HG02885 (cell line): ENCODE measurements at regions not wholly inside any gene's neighbourhood (a gene's known extent, or its start where the extent isn't known, plus 50 kb on each side); places are given as distances from the start of the nearest gene placed in this dataset.

Source experiments
- ATAC-seq: cut with Tn5 transposase; IDR thresholded peaks from one replicate; pipeline ENCODE4 v1.9.1; 2021; ENCODE audit warnings: mild to moderate bottlenecking; ENCODE audit not compliant: unreplicated experiment, poor library complexity

- ATAC-seq = no peak
Measured at GRCh38 chr10:124232686-124233545, 139.5 kb upstream of the CHST15 start.

GRCh38 chr10:124231168-124232155 lies 138.1 kb upstream of the CHST15 start:
- no peak for ATAC-seq

GRCh38 chr10:124230635-124231167 lies 137.3 kb upstream of the CHST15 start:
- ATAC-seq = no peak

GRCh38 chr10:124229989-124230634 lies 136.7 kb upstream of the CHST15 start:
- no peak for ATAC-seq

- no peak for ATAC-seq
Measured at GRCh38 chr10:124229201-124229988, 136.0 kb upstream of the CHST15 start.

- ATAC-seq = no peak
Measured at GRCh38 chr10:124228471-124228870, 135.1 kb upstream of the CHST15 start.

- ATAC-seq = no peak
Measured at GRCh38 chr10:124227988-124228387, 134.6 kb upstream of the CHST15 start.

- ATAC-seq = no peak
Measured at GRCh38 chr10:124227055-124227975, 133.9 kb upstream of the CHST15 start.

- ATAC-seq = no peak
Measured at GRCh38 chr10:124226271-124227054, 133.1 kb upstream of the CHST15 start.

- no peak for ATAC-seq
Measured at GRCh38 chr10:124225467-124226270, 132.3 kb upstream of the CHST15 start.

GRCh38 chr10:124225029-124225466 lies 131.7 kb upstream of the CHST15 start:
- ATAC-seq = no peak

- no peak for ATAC-seq
Measured at GRCh38 chr10:124224331-124225028, 131.1 kb upstream of the CHST15 start.

- ATAC-seq = no peak
Measured at GRCh38 chr10:124223711-124224085, 130.3 kb upstream of the CHST15 start.

GRCh38 chr10:124222988-124223710 lies 129.8 kb upstream of the CHST15 start:
- no peak for ATAC-seq

GRCh38 chr10:124222318-124222987 lies 129.1 kb upstream of the CHST15 start:
- ATAC-seq = peak; percentile 16
